ENCODE measurements at regions not wholly inside any gene's neighbourhood (a gene's known extent, or its start where the extent isn't known, plus 50 kb on each side); places are given as distances from the start of the nearest gene placed in this dataset.

- no peaks in the 10 kb centered on the region for H4K20me1 ChIP-seq (ENCODE audit: low read length)
- intact Hi-C loops (cut with micrococcal nuclease): no loop called here
These were observed 147.3 kb downstream of the PCTP start for GRCh38 chr17:55898195-55898594.

GRCh38 chr17:55900188-55900587 is 149.3 kb downstream of the PCTP start:
- H3K4me1 ChIP-seq (ENCODE audit: insufficient read depth, low read length): no peaks in the 10 kb centered on the region
- no peak for ATAC-seq
- no peaks in the 10 kb centered on the region; the same call in 1 of the 2 replicates for H3K9me3 ChIP-seq (ENCODE audit: low read length)
- no peaks in the 10 kb centered on the region for H4K20me1 ChIP-seq (ENCODE audit: low read length)
- DNase-seq: no peak
- peaks cover 12% of the 10 kb centered on the region; the same call in 1 of the 2 replicates for H3K27me3 ChIP-seq (ENCODE audit: low read length)
- no peak overlapping the region for H3K27ac ChIP-seq (ENCODE audit: low read length)
- intact Hi-C loops (cut with micrococcal nuclease): no loop called here
- H3F3A ChIP-seq (ENCODE audit: low read length, unreplicated experiment): no peaks in the 10 kb centered on the region
- H3K36me3 ChIP-seq (ENCODE audit: low read depth, low read length): no peaks in the 10 kb centered on the region
- H3K9ac ChIP-seq (ENCODE audit: low read length): no peak overlapping the region
- TF ChIP-seq EZH2 (IDR thresholded peaks at IDR 0.05; ENCODE audit: low read length, unreplicated experiment): no peak
- no peak for TF ChIP-seq EZH2phosphoT487 (IDR thresholded peaks at IDR 0.05; ENCODE audit: borderline replicate concordance, low read length)
- TF ChIP-seq CTCF (conservative IDR thresholded peaks at IDR 0.05; ENCODE audit: low read depth, low read length): no peak
- H2AFZ ChIP-seq (ENCODE audit: low read length): no peak overlapping the region
- H3K9me2 ChIP-seq (replicated peaks; ENCODE audit: low read length): no peaks in the 10 kb centered on the region
- H3K4me2 ChIP-seq (ENCODE audit: low read length): no peak overlapping the region
- CTCF ChIA-PET: no interaction called here
- no TSS peak for BruUV-seq (replicated peaks)
- H3K4me3 ChIP-seq (ENCODE audit: low read length): no peak overlapping the region
- POLR2A ChIA-PET (ENCODE audit: unreplicated experiment): no interaction called here
- no peaks in the 10 kb centered on the region for H3K79me2 ChIP-seq (ENCODE audit: low read length)

More at GRCh38 chr17:55898195-55898594, 147.3 kb downstream of the PCTP start:
- TF ChIP-seq CTCF (conservative IDR thresholded peaks at IDR 0.05; ENCODE audit: low read depth, low read length) (no peak), EZH2phosphoT487 (IDR thresholded peaks at IDR 0.05; ENCODE audit: borderline replicate concordance, low read length) (no peak)
- Histone ChIP-seq H3K9ac (ENCODE audit: low read length) (no peak overlapping the region), H3K4me2 (ENCODE audit: low read length) (no peak overlapping the region), H3K9me3 (ENCODE audit: low read length) (no peaks in the 10 kb centered on the region; the same call in 1 of the 2 replicates), H3K9me2 (replicated peaks; ENCODE audit: low read length) (no peaks in the 10 kb centered on the region), H3K79me2 (ENCODE audit: low read length) (no peaks in the 10 kb centered on the region), H3K36me3 (ENCODE audit: low read depth, low read length) (no peaks in the 10 kb centered on the region), H3K4me1 (ENCODE audit: insufficient read depth, low read length) (no peaks in the 10 kb centered on the region), H3K27me3 (ENCODE audit: low read length) (peaks cover 12% of the 10 kb centered on the region; the same call in 1 of the 2 replicates), H3F3A (ENCODE audit: low read length, unreplicated experiment) (no peaks in the 10 kb centered on the region), H3K27ac (ENCODE audit: low read length) (no peak overlapping the region), H2AFZ (ENCODE audit: low read length) (no peak overlapping the region), H3K4me3 (ENCODE audit: low read length) (no peak overlapping the region)
- CTCF ChIA-PET: no interaction called here
- POLR2A ChIA-PET (ENCODE audit: unreplicated experiment): no interaction called here
- DNase-seq: peak; percentile 26
- peak; percentile 57 for ATAC-seq
- BruUV-seq (replicated peaks): no TSS peak

DNA sequence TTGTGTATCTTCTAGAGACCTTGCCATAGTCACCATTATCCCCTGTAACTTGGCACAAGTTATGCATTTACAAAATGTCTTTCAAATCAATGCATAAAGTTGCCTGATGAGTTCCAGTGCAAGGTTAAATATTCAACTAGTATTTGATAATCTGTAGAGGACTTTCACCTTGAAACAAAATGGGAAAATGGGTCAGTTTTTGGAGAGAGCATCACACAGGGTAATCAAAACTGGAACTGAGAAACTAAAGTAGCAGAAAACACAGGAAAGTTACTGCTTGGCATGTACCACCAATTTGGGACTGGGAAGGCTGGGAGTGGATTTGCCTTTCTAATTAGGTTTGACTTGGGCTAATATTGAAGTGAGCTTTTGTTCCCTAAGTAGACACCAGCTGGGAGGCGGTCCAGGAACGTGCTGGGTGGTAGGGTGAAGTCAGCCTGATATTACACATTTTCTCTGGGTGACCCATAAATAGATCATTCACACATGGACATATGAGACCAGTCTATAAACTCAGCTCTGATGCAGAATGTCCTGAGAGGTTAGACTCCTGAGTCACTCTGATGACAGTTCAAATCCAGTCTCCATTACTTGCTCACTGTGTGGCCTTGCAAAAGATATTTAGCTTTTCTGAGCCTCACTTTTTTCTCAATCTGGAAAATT is 152.3 kb downstream of the PCTP start:
- no peak for ATAC-seq
- CTCF ChIA-PET: no interaction called here
- H3K4me2 ChIP-seq (ENCODE audit: low read length): no peak overlapping the region

More for the DNA sequence above, 152.3 kb downstream of the PCTP start:
- POLR2A ChIA-PET (ENCODE audit: unreplicated experiment): no interaction called here
- Histone ChIP-seq H3K27me3 (ENCODE audit: low read length) (0 out of 2 replicates have a peak, but pooled peaks cover 8% of the 10 kb centered on the region), H4K20me1 (ENCODE audit: low read length) (no peaks in the 10 kb centered on the region), H3K27ac (ENCODE audit: low read length) (no peak overlapping the region), H3K9me2 (replicated peaks; ENCODE audit: low read length) (no peaks in the 10 kb centered on the region), H2AFZ (ENCODE audit: low read length) (no peak overlapping the region), H3K4me1 (ENCODE audit: insufficient read depth, low read length) (no peaks in the 10 kb centered on the region), H3K4me3 (ENCODE audit: low read length) (no peak overlapping the region), H3F3A (ENCODE audit: low read length, unreplicated experiment) (no peaks in the 10 kb centered on the region), H3K79me2 (ENCODE audit: low read length) (no peaks in the 10 kb centered on the region), H3K9ac (ENCODE audit: low read length) (no peak overlapping the region), H3K9me3 (ENCODE audit: low read length) (no peaks in the 10 kb centered on the region; the same call in 1 of the 2 replicates), H3K36me3 (ENCODE audit: low read depth, low read length) (no peaks in the 10 kb centered on the region)
- no TSS peak for BruUV-seq (replicated peaks)
- intact Hi-C loops (cut with micrococcal nuclease): no loop called here
- TF ChIP-seq EZH2phosphoT487 (IDR thresholded peaks at IDR 0.05; ENCODE audit: borderline replicate concordance, low read length) (no peak), EZH2 (IDR thresholded peaks at IDR 0.05; ENCODE audit: low read length, unreplicated experiment) (no peak), CTCF (conservative IDR thresholded peaks at IDR 0.05; ENCODE audit: low read depth, low read length) (no peak)
- DNase-seq: no peak
